NB4 (cell line): ENCODE measurements at regions not wholly inside any gene's neighbourhood (a gene's known extent, or its start where the extent isn't known, plus 50 kb on each side); places are given as distances from the start of the nearest gene placed in this dataset.

Source experiments
- CTCF ChIP-seq: IDR thresholded peaks from one replicate; pipeline ENCODE4 v1.5.1; 2012; ENCODE audit warnings: low read depth, low read length
- MAX ChIP-seq: IDR thresholded peaks from 2 replicates; pipeline ENCODE4 v1.6.1; 2011; ENCODE audit warnings: low read depth, low read length
- MYC ChIP-seq: IDR thresholded peaks from 2 replicates; pipeline ENCODE4 v1.6.1; 2011; ENCODE audit warnings: low read depth, low read length
- POLR2A ChIP-seq: IDR thresholded peaks from 2 replicates; pipeline ENCODE4 v1.6.1; 2011; ENCODE audit warnings: mild to moderate bottlenecking; ENCODE audit not compliant: insufficient read length; ENCODE audit errors: extremely low read depth

GRCh38 chr6:74870403-74870802 is 335.4 kb downstream of the COL12A1 start:
- TF ChIP-seq CTCF (no peak), MAX (no peak), POLR2A (no peak), MYC (no peak)
